Gastrocnemius medialis (tissue), 4 donors: ENCODE measurements at regions not wholly inside any gene's neighbourhood (a gene's known extent, or its start where the extent isn't known, plus 50 kb on each side); places are given as distances from the start of the nearest gene placed in this dataset.

Experiments used
- ATAC-seq, 2 donors: fragments of 150-250 bp; one replicate each; pipeline ENCODE4 v1.9.1; 2016
- DNase-seq, 2 donors: peaks; one replicate each; pipeline ENCODE4 v3.0.0-alpha.2; 2019
- H3K27ac ChIP-seq, 4 donors: fragments of 200-600 bp; sonication (generic); 1 replicate in 1 of 4; 2 replicates in 3 of 4; pipeline ENCODE4 v1.5.1; 2016 to 2018; ENCODE audit warnings: mild to moderate bottlenecking in 2 of 4, moderate library complexity in 1 of 4
- H3K27me3 ChIP-seq, 3 donors: fragments of 200-600 bp; sonication (generic) in 2 of 3; 1 replicate in 1 of 3; 2 replicates in 2 of 3; pipeline versions ENCODE4 v1.5.1 to v1.6.0; 2016 to 2019; ENCODE audit warnings: mild to moderate bottlenecking in 1 of 3, moderate library complexity in 1 of 3
- H3K36me3 ChIP-seq, 2 donors: fragments of 200-600 bp; sonication (generic) in 1 of 2; one replicate each; pipeline ENCODE4 v1.5.1; 2017 to 2018
- H3K4me1 ChIP-seq, 2 donors: fragments of 200-600 bp; sonication (generic) in 1 of 2; one replicate each; pipeline ENCODE4 v1.5.1; 2016 to 2017; ENCODE audit warnings: mild to moderate bottlenecking in 2 of 2
- H3K4me3 ChIP-seq, 4 donors: fragments of 200-600 bp; sonication (generic) in 3 of 4; 1 replicate in 1 of 4; 2 replicates in 3 of 4; pipeline ENCODE4 v1.5.1; 2016 to 2019; ENCODE audit warnings: mild to moderate bottlenecking in 2 of 4
- H3K9me3 ChIP-seq, 3 donors: fragments of 200-600 bp; sonication (generic) in 2 of 3; 1 replicate in 1 of 3; 2 replicates in 2 of 3; pipeline ENCODE4 v1.5.1; 2016 to 2019
- CTCF ChIP-seq, 5 experiments: fragments of 450-650 bp in 3 of 5; fragments of 200-600 bp in 2 of 5; sonication (generic) in 2 of 5; IDR thresholded peaks in 4 of 5; conservative IDR thresholded peaks in 1 of 5; 1 replicate in 4 of 5; 2 replicates in 1 of 5; pipeline ENCODE4 v1.5.1; 2016 to 2019; ENCODE audit warnings: antibody characterized with exemption in 5 of 5, mild to moderate bottlenecking in 3 of 5, moderate library complexity in 3 of 5
- POLR2A ChIP-seq, 2 donors: fragments of 450-650 bp; IDR thresholded peaks; one replicate each; pipeline ENCODE4 v1.6.1; 2017; ENCODE audit warnings: antibody characterized with exemption in 2 of 2, mild to moderate bottlenecking in 2 of 2, moderate library complexity in 2 of 2
- in situ Hi-C, 4 donors: fragments of 200-750 bp; cut with MboI; loops; one replicate each; pipeline versions ENCODE4 v1.15.0 to v1.8.0; 2017; ENCODE audit warnings: low sequenced_read_pairs in 4 of 4
- intact Hi-C: fragments of 100-400 bp; cut with DNase I; formaldehyde crosslinking; loops from one replicate; pipeline ENCODE4 v1.15.1; 2023; ENCODE audit warnings: low total_unique reads

- DNase-seq = no peak
- Histone ChIP-seq H3K27ac (no peak overlapping the region), H3K36me3 (no peaks in the 10 kb centered on the region), H3K4me1 (no peaks in the 10 kb centered on the region), H3K9me3 (no peaks in the 10 kb centered on the region), H3K27me3 (no peaks in the 10 kb centered on the region), H3K4me3 (no peak overlapping the region)
- ATAC-seq = no peak
- no peak for TF ChIP-seq CTCF (IDR thresholded peaks at IDR 0.05 in 4 of 5, conservative IDR thresholded peaks at IDR 0.05 in 1 of 5)
- TF ChIP-seq POLR2A (IDR thresholded peaks at IDR 0.05) = no peak
- in situ Hi-C loops (no loop called here), intact Hi-C loops (no loop called here)
These were observed 528.8 kb upstream of the PCDH15 start for GRCh38 chr10:55329796-55330195.

GRCh38 chr10:55320187-55320700 is 519.2 kb upstream of the PCDH15 start:
- intact Hi-C loops = no loop called here
- DNase-seq (no peak), ATAC-seq (no peak)
- no peak for TF ChIP-seq CTCF (IDR thresholded peaks at IDR 0.05 in 4 of 5, conservative IDR thresholded peaks at IDR 0.05 in 1 of 5)
- TF ChIP-seq POLR2A (IDR thresholded peaks at IDR 0.05) = no peak
- Histone ChIP-seq H3K9me3 (no peaks in the 10 kb centered on the region), H3K4me3 (no peak overlapping the region), H3K36me3 (no peaks in the 10 kb centered on the region), H3K27me3 (no peaks in the 10 kb centered on the region), H3K4me1 (no peaks in the 10 kb centered on the region), H3K27ac (no peak overlapping the region)
- in situ Hi-C loops = no loop called here

GRCh38 chr10:55311848-55312635 is 511.0 kb upstream of the PCDH15 start:
- Histone ChIP-seq H3K4me1 (no peaks in the 10 kb centered on the region), H3K27ac (no peak overlapping the region), H3K9me3 (no peaks in the 10 kb centered on the region), H3K36me3 (no peaks in the 10 kb centered on the region), H3K27me3 (no peaks in the 10 kb centered on the region), H3K4me3 (no peak overlapping the region)
- no peak for ATAC-seq
- in situ Hi-C loops (no loop called here), intact Hi-C loops (no loop called here)
- TF ChIP-seq POLR2A (IDR thresholded peaks at IDR 0.05) (no peak), CTCF (IDR thresholded peaks at IDR 0.05 in 4 of 5, conservative IDR thresholded peaks at IDR 0.05 in 1 of 5) (no peak)
- no peak for DNase-seq

GRCh38 chr10:55310143-55310542 is 509.1 kb upstream of the PCDH15 start:
- H3K4me3 ChIP-seq = no peak overlapping the region
- TF ChIP-seq CTCF (IDR thresholded peaks at IDR 0.05 in 4 of 5, conservative IDR thresholded peaks at IDR 0.05 in 1 of 5) (no peak), POLR2A (IDR thresholded peaks at IDR 0.05) (no peak)
- intact Hi-C loops (no loop called here), in situ Hi-C loops (no loop called here)
- no peaks in the 10 kb centered on the region for H3K27me3 ChIP-seq
- H3K4me1 ChIP-seq = no peaks in the 10 kb centered on the region
- H3K9me3 ChIP-seq = no peaks in the 10 kb centered on the region
- DNase-seq (no peak), ATAC-seq (no peak)
- no peaks in the 10 kb centered on the region for H3K36me3 ChIP-seq
- no peak overlapping the region for H3K27ac ChIP-seq
